NCI-H1092 (cell line): ENCODE measurements at regions not wholly inside any gene's neighbourhood (a gene's known extent, or its start where the extent isn't known, plus 50 kb on each side); places are given as distances from the start of the nearest gene placed in this dataset.

Source experiments
- DNase-seq: peaks from one replicate; lab custom pipeline; 2025; lab: John Stamatoyannopoulos, UW

- DNase-seq: no peak
These were observed 365.4 kb downstream of the SS18 start for GRCh38 chr18:25724997-25725396.

- no peak for DNase-seq
These were observed 366.3 kb downstream of the SS18 start for GRCh38 chr18:25724121-25724520.

- no peak for DNase-seq
These were observed 361.1 kb upstream of the ZNF521 start for GRCh38 chr18:25713103-25713502.

- DNase-seq: no peak
These were observed 359.0 kb upstream of the ZNF521 start for GRCh38 chr18:25710981-25711380.

GRCh38 chr18:25705650-25706049, 353.7 kb upstream of the ZNF521 start:
- no peak for DNase-seq

- DNase-seq: no peak
These were observed 352.5 kb upstream of the ZNF521 start for GRCh38 chr18:25704494-25704893.

DNA sequence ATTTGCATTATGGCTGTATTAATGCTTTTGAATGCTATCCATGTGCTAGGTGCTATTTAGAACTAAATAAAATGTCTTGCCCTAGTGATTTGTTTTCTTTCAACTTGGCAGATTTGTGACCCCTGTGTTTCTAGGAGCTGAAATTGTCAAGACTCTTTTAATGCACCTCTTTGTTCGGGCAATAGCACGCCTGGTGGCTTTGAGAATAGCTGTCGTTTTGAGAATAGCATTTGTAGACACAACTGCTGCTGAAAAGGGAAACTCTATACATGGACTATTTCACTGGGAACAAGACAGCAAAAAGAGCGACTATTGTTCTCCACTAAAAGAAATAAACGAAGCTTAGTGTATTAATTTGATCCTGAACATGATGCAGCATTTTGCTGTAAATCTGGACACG, 352.1 kb upstream of the ZNF521 start:
- no peak for DNase-seq

GRCh38 chr18:25701821-25702220, 349.9 kb upstream of the ZNF521 start:
- no peak for DNase-seq

- no peak for DNase-seq
These were observed 335.1 kb upstream of the ZNF521 start for GRCh38 chr18:25686960-25687500.

DNA sequence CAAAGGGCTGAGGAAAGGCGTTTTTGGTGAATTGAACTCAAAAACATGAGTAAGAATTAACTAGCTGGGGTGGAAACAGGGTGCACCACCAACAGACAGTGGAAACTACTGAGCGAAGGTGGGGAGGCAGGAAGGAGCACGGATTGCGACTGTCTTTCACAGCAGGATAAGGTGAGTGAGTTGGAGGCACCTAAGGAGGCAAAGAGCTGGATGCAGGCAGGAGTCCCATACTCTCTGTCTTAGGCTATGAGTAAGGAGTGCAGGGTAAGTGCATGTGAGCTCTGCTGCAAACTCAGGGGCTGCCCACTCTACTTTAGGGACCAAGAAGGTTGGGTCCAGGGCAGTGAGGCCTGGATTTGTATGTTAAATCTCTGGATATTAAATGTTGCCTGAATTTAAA, 333.1 kb upstream of the ZNF521 start:
- DNase-seq: no peak

DNA sequence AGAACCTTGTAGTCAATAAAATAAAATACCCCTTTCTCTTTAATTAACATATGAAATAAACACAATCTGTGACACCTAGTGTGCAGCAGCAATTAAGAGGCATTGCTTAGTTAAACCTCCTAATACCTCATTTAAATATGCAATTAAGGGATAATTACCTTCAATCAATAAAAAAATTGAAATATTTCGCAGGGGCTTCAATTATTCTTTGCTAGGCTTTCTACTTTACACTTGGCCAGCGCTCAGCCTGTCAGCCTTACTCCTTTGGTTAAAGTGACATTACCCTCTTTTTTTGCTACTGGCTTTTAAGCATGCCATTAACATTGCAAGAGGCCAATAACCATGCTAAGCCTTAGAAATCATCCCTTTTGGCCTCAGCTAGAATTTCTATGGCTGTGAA, 327.5 kb upstream of the ZNF521 start:
- no peak for DNase-seq

DNA sequence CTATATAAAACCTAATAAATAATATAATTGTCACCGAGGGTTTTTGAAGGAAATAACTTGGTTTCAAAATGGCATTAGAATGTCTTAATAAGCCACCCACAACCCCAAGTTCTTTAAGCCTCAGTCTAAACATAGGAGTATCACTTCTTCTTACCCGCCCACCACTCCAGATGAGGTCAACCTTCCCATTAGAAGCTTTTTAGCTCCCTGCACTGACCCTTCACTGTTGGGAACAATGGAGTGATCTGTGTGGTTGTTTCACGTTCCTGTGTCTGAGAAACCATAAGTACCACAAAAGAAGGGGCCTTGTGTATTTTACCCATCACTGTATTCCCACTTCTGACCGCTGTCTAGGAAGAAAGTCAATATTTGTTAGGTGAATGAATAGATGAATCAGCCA, 326.3 kb upstream of the ZNF521 start:
- DNase-seq: no peak

DNA sequence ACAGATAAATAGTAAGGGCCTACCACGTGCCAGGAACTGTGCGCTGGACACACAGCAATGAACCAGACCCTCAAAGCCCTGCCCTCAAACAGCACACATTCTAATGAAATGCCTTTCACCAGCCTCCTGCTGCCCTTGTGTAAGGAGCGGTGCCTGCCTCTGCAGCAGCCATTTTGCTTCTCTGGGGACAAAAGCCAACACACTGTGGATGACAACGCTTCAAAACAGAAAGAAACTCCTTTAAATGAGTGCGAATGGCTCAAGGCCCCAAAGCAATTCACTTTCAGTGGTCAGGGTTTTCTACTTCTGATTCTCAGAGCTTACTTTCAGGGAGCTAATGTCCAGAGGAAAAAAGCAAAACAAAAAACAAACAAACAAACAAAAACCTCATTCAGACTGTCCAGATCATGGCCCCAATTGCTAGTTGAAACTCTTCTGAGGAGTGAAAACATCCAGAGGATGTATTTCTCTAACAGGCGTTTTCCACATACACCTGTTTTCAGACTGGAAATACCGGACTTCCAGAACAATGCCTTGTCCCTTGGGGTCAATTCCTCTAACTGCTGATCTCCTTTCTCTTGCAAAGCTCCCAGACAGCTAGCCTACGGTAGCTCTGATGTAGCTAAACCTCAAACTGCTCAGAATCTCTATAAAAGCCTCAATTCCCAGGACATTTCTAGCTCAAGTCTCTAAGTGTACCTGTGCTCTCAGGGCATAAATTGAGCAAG, 323.3 kb upstream of the ZNF521 start:
- no peak for DNase-seq

GRCh38 chr18:25674183-25674582, 322.2 kb upstream of the ZNF521 start:
- DNase-seq: no peak

DNA sequence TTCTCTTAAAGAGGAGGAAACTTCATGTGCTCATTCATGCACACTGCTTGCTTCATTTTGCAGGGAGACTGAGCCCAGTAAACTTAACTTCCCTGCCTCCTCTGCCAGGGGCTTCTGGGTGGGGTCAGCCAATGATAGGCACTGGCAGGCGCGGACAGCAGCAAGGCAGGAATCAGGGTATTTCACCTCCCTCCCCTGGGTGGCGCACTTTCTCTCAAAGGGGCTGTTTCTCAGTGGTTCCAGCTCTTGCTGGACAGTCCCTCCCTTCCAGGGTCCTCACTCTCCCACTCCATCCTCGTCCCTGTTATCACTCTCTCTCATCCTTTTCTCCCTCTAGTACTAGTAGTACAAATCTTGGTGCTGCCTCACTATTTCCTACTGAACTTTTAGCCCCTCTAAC, 320.5 kb upstream of the ZNF521 start:
- no peak for DNase-seq

- DNase-seq: no peak
These were observed 317.8 kb upstream of the ZNF521 start for GRCh38 chr18:25669741-25670140.

- DNase-seq: no peak
These were observed 310.3 kb upstream of the ZNF521 start for GRCh38 chr18:25662272-25662671.

DNA sequence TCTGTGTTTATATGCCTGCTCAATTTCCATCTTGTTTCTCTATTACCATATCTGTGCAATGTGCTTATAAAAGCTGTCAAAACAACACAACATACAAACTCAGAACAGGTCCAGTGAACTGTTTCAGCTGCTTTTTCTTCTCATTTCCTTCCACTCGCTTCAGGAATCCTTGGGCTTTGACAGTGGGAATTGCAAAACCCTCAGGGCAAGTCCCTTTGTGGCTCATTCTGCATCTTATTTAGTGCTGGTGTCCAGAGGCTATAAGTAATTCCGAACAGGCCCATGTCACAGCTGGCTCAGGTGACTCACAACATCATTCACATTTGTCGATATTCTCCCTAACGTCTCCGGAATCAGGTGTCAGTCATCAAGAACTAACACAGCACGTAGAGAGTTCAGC, 309.9 kb upstream of the ZNF521 start:
- no peak for DNase-seq

GRCh38 chr18:25659541-25659940, 307.6 kb upstream of the ZNF521 start:
- DNase-seq: no peak

- DNase-seq: no peak
These were observed 306.5 kb upstream of the ZNF521 start for GRCh38 chr18:25658476-25658875.

DNA sequence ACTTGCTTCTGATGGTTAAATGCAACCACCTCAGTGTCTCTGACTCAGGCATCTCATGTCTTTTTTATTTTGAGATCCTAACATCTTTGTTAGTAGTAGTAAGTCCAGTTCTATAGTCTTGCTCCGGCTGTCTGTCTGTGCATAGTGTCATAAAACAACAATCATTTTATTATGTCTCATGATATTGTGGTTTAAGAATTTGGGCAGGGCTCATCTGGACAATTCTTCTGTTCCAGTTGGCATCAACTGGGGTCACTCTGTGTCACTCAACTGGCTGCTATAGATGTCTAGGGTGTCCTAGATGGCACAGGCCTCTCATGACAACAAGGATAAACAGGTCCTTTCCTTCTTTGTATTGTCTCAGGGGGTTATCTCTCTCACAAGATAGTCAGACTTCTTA, 299.6 kb upstream of the ZNF521 start:
- DNase-seq: no peak

- DNase-seq: no peak
These were observed 298.4 kb upstream of the ZNF521 start for GRCh38 chr18:25650201-25650941.

- DNase-seq: no peak
These were observed 296.8 kb upstream of the ZNF521 start for GRCh38 chr18:25648716-25649260.
